ENCODE measurements at regions not wholly inside any gene's neighbourhood (a gene's known extent, or its start where the extent isn't known, plus 50 kb on each side); places are given as distances from the start of the nearest gene placed in this dataset.

DNA sequence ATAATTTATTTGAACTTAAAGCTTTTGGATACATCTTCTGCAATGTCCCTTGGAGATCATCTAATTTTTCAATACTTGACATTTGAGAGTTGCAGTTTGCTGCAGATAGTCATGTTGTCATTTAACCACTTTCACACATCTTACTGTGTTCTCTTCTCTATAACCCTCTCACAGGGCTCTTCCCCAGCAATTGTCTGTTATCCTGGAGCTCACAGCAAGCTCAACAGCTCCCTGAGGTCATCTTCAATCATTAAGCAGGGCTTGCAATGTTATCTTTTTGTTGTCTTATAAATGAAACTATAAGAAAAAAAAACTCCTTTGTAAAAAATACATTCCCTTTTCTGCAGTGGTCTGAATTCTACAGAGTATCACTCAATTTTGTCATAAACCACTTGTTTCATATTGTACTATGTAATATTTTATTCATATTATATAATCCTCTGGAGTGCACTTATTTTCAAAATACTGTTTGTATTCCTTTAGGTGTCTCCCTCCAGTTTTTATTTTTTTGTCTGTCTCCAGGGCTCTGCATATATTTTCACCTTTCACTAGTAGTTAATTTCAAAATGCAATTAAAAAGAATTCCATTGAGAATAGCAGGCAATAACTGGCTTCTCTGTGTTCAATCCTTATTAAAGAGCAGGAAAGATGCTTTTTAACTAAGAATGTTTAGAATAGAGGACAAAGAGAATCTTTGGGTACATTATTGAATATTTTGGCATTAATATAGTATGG lies 106.3 kb upstream of the ARSJ start:
- no peak overlapping the region for H3K4me3 ChIP-seq (ENCODE audit: control insufficient read depth, low read depth, low read length)
- TF ChIP-seq CTCF (conservative IDR thresholded peaks at IDR 0.05; ENCODE audit: control insufficient read depth, insufficient read depth, low read depth, low read length): no peak
- no peak for DNase-seq (ENCODE audit: low read depth)

- H3K4me3 ChIP-seq (ENCODE audit: control insufficient read depth, low read depth, low read length): no peak overlapping the region
- DNase-seq (ENCODE audit: low read depth): peak; percentile 76
- no peak for TF ChIP-seq CTCF (conservative IDR thresholded peaks at IDR 0.05; ENCODE audit: control insufficient read depth, insufficient read depth, low read depth, low read length)
Measured at GRCh38 chr4:114087596-114088230, 108.3 kb upstream of the ARSJ start.

GRCh38 chr4:114088481-114088880 lies 109.0 kb upstream of the ARSJ start:
- H3K4me3 ChIP-seq (ENCODE audit: control insufficient read depth, low read depth, low read length): no peak overlapping the region
- peak; percentile 4 for DNase-seq (ENCODE audit: low read depth)
- TF ChIP-seq CTCF (conservative IDR thresholded peaks at IDR 0.05; ENCODE audit: control insufficient read depth, insufficient read depth, low read depth, low read length): no peak

DNA sequence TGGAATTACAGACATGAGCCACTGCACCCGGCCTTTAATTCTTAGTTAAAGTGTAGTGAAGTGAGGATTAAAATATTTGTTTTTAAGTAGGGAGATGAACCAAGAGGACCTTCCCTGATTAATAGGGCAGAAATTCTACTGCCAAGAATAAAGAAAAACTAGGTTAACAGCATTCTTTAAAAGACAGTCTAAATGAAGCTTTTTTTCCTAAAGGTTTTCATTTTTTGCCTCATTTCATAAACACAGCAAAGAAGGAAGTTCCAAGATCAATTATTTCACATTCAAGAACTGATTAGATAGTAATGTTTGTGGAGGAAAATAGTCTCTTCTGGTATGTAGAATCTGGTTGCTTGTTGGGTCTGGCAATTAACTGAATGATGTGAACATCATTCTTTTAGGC lies 112.1 kb upstream of the ARSJ start:
- no peak for DNase-seq (ENCODE audit: low read depth)
- no peak overlapping the region for H3K4me3 ChIP-seq (ENCODE audit: control insufficient read depth, low read depth, low read length)
- no peak for TF ChIP-seq CTCF (conservative IDR thresholded peaks at IDR 0.05; ENCODE audit: control insufficient read depth, insufficient read depth, low read depth, low read length)

GRCh38 chr4:114093221-114093715 lies 113.8 kb upstream of the ARSJ start:
- DNase-seq (ENCODE audit: low read depth): no peak
- no peak overlapping the region for H3K4me3 ChIP-seq (ENCODE audit: control insufficient read depth, low read depth, low read length)
- no peak for TF ChIP-seq CTCF (conservative IDR thresholded peaks at IDR 0.05; ENCODE audit: control insufficient read depth, insufficient read depth, low read depth, low read length)

- H3K4me3 ChIP-seq (ENCODE audit: control insufficient read depth, low read depth, low read length): no peak overlapping the region
- TF ChIP-seq CTCF (conservative IDR thresholded peaks at IDR 0.05; ENCODE audit: control insufficient read depth, insufficient read depth, low read depth, low read length): no peak
- DNase-seq (ENCODE audit: low read depth): no peak
Measured at GRCh38 chr4:114100288-114101031, 121.0 kb upstream of the ARSJ start.

Data from fibroblast of mammary gland (primary cell).